GM12874 (cell line): ENCODE measurements at regions not wholly inside any gene's neighbourhood (a gene's known extent, or its start where the extent isn't known, plus 50 kb on each side); places are given as distances from the start of the nearest gene placed in this dataset.

Experiments
- TF ChIP-seq, protein P1 (sequence below): IDR thresholded peaks from 2 replicates; pipeline ENCODE4 v1.5.1; 2011; ENCODE audit warnings: low read depth, mild to moderate bottlenecking, control low read depth, low read length, moderate library complexity; ENCODE audit not compliant: insufficient read depth

DNA sequence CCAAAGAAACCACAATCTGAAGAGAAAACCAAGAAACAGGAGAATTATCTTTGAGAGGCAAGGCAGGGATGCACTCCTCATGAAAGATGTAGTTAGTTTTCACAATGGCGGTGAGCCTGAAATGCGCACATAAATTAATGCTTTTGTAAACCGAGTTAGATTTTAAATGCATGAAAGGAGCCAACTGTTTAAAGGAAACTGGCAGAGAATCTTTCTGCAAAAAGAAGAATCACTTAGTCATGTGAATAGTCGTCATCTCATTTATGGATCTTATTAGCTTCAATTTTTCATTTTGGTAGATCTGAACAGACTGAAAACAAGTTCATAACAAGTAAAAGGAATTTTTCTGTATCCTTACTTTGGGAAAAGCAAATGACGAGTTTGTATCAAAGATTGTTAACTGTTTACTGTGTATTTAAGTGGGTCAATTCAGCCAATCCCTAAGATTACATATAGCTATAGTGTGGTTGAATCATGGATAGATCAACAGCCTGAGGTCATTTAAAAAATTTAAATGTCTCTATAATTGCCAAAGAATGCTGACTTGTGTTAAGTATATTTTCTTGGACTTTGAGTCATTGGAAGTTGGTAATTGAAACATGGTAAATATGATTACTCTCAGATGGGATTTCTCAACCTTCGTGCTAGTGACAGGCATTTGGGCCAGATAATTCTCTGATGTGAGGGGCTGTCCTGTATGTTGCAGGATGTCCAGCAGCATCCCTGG lies 226.6 kb upstream of the KAZN start:
- TF ChIP-seq, protein P1, sequence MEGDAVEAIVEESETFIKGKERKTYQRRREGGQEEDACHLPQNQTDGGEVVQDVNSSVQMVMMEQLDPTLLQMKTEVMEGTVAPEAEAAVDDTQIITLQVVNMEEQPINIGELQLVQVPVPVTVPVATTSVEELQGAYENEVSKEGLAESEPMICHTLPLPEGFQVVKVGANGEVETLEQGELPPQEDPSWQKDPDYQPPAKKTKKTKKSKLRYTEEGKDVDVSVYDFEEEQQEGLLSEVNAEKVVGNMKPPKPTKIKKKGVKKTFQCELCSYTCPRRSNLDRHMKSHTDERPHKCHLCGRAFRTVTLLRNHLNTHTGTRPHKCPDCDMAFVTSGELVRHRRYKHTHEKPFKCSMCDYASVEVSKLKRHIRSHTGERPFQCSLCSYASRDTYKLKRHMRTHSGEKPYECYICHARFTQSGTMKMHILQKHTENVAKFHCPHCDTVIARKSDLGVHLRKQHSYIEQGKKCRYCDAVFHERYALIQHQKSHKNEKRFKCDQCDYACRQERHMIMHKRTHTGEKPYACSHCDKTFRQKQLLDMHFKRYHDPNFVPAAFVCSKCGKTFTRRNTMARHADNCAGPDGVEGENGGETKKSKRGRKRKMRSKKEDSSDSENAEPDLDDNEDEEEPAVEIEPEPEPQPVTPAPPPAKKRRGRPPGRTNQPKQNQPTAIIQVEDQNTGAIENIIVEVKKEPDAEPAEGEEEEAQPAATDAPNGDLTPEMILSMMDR = no peak

DNA sequence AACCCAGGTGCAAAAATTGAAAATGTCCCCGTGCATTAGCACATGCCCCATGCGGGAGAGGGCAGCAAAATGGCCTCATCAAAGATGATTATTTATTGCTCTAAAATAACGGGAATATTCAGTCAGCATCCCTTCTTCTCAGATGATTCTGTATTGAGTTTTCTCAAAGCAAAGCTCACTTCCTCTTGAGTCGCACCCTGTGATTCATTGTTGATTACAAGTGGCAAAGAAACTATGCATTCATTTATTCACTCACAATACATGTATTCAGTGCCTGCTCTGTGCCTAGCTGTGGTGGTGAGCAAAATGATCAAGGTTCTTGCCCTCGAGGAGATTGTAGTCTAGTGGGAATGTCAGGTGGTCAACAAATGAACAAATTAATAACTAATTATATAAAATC lies 226.0 kb upstream of the KAZN start:
- TF ChIP-seq, protein P1 = no peak

DNA sequence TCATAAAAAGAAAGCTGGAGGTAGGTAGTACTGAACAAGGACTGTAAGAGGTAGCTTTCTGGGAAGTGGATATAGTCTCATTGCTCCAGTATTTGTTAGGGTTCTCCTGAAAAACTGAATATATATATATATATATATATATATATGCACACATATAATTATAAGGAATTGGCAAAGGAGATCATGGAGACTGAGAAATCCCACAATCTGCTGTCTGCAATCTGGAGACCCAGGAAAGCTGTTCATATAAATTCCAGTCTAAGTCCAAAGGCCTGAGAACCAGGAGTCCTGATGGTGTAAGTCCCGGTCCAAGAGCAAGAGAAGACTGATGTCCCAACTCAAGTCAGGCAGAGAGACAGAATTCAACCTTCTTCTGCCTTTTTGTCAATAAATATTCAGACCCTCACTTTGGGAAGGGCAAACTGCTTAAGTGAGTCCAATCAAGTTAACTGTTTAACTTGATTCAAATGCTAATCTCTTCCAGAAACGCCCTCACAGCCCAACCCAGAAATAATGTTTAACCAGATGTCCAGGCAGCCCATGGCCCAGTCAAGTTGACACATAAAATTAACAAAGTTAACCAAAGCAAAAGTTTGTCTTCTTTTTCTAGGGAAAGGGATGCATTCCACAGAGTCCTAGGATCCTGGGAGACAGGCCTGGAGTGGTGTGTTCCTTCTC lies 225.3 kb upstream of the KAZN start:
- TF ChIP-seq, protein P1 = no peak

DNA sequence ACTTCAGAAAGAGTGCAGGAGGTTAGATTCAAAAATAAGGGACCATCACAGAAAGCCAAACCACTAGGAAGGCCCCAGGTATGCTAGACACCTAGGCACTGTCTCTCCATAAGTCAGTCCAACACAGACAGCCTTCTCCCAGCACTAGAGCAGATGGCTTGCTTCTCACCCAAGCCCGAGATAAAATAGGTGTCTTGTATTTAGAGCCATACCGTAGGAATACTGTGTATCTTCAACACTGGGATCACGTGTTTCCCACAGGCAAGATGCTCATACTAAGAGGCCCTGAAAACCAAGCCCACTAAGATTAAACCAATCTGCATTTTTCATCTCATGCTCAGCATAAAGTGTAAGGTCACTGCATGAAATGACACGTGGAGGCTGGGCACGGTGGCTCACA lies 223.3 kb upstream of the KAZN start:
- TF ChIP-seq, protein P1 = no peak

DNA sequence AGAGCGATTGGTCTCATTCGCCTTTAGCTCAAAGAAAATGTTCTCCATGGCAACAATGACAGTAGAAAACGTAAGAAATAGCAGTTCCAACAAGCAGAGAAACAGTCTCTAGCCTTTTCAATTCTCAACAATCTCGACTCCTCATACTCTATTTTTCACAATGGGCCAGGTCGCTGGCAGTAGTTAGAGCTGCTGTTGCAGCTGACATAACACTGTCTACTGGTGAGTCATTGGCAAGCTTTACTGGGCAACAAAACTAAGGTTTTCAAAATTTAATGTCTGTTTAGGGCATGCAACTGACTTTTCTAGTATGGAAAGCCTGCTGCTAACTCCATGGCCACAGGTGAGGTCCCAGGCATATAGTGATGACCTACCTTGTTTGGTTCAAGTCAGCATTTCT lies 221.1 kb upstream of the KAZN start:
- TF ChIP-seq, protein P1 = no peak

DNA sequence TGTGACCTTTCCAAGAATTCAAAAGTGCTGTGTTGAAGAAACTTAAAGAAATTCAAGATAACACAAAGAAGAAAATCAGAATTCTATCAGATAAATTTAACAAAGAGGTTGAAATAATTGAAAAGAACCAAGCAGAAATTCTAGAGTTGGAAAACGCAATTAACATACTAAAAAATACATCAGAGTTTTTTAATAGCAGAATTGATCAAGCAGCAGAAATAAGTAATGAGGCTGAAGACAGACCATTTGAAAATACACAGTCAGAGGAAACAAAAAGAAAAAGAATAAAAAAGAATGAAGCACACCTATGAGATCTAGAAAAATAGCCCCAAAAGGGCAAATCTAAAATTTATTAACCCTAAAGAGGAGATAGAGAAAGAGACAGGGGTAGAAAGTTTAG lies 218.1 kb upstream of the KAZN start:
- TF ChIP-seq, protein P1 = no peak

DNA sequence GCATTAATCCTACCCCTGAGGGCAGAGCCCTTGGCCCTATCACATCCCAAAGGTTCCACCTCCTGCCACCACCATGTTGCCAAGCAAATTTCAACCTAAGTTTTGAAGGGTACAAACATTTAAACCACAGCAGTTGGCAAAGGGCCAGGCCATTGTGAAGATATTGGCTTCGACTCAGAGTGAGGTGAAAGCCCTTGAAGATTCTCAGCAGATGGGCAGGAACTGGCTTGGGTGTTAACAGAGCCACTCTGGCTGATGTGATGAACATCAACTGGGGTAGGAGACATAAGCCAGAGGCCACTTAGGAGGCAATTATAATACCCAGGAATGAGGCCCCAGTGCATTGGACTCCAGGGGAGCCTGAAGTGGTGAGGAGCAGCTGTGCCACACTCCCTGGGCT lies 207.7 kb upstream of the KAZN start:
- TF ChIP-seq, protein P1 = no peak
